GM11168 (cell line): ENCODE measurements at regions not wholly inside any gene's neighbourhood (a gene's known extent, or its start where the extent isn't known, plus 50 kb on each side); places are given as distances from the start of the nearest gene placed in this dataset.

Experiments
- in situ Hi-C: fragments of 300-500 bp; cut with MboI; formaldehyde crosslinking; loops from one replicate; pipeline ENCODE4 v1.12.0; 2022; ENCODE audit warnings: low sequenced_read_pairs; ENCODE audit not compliant: unreplicated experiment

DNA sequence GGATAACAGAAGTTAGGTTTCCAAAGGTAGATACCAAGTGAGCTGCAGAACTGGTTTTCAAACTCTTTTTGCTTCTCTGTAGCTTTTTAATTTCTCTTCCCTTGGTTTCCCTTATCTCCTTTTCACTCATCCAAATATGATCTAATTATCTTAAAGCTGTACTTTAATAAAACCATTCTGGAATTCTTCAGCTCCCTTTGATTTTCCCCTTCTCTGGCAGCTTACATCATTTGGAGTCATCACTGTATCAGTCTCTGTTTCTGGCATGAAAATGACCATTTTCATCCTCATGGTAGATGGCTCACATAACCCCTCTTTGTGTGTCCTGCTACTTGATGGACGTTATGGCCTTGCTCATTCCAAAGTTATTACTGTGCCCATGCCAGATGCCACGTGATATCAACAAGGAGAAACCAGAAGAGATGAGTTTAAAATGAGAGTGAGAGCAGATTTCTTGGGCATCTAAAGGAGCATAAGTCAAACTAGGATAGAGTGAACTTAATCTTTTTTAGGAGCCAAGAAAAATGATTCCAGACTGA is 620.2 kb downstream of the QKI start:
- in situ Hi-C loops, result no loop called here

DNA sequence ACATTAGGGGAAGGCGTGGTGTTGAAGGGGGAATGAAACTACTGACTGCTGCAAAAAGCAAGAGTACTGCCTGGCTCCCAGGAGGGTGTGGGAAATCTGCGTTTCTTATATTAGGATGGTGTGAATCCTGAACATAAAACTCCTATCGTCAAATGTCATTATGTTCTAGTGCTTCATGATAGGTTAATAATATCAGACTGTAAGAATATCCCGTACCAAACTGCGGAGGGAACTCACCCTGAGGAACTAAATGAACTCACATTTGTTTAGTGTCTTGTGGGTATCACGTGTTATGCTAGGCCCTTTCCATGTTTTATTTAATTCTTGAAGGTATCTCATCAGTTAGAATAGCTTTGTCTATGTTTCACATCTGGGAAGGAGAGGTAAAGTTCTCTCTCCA is 610.7 kb downstream of the QKI start:
- in situ Hi-C loops, result no loop called here

DNA sequence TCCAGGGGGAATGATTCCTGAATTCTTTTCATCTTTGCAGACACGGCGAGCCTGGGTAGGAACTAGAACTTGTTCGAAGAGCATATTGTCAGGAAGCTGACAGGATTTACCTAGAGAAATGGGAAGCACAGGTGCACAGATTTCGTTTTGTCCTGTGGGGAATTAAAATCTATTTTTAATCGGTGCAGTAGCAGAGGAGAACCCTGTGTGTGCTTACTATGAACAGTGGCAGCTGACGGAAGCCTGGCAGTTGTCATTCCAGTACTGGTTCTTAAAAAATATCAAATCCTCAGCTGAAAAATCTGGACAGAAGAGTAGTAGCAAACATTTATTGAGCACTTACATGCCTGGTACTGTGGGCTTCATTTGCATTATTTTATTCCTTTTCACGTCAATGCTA is 609.0 kb downstream of the QKI start:
- in situ Hi-C loops, result no loop called here

DNA sequence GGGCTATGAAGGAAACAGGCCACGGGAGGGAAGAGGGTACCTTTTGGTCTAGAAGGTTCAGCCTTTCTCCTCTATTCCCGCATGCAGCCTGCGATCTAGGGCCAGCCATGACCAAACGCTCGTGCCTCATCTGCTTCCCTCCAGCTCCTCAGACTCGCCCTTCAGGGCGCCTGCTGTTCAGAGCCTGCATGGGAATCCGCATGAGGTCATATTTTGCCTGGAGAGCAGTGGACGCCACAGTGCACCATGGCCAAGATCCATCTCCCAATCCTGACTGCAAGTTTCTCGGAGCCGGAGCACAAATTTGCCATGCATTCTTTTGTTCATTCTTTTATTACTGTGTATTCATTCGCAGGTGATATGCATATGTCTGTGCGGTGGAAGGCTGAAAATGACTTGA is 608.1 kb downstream of the QKI start:
- in situ Hi-C loops, result no loop called here

DNA sequence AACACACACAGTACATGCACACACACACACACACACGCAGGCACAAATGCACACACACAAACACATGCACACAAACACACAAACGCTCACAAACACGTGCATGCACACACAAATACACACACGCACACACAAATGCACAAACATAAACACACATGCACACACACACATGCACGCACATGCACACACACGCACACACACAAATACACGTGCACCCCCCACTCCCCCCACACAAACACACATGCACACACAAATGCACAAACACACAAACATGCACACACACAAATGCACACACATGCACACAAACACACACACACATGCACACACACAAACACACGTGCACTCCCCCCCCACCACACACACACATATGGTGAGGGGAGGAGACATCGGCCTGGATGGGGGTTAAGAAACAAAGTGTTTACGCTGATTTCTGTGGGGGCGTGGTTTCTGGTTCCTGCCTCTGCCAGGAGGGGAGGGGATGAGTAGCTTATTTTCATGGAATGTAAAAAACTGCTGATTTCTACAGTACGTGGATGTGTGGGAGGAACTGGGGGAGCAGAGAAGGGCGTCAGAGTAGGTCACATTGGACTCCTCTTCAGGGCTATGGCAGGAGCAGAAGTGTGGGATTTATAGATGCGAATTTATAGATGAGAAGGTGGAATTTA is 607.2 kb downstream of the QKI start:
- in situ Hi-C loops, result no loop called here

DNA sequence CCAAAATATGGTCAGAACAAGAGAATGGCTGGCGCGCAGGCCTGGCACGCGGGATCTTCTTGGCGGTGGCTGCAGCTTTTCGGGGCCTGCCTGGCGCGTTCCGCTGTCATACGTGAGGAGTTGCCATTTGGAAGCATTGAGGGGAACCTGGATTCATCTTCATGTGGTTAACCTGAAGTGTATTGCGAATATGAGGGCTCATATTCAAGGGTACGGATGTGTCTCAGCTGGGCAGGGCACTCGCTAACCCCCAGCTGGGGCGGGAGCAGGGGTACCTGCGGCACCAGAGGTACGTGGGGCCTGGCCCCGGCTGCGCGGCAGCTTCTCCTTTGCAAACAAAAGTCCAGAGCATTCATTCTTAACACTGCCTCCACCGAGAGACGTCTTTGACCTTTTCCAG is 605.6 kb downstream of the QKI start:
- in situ Hi-C loops, result no loop called here

DNA sequence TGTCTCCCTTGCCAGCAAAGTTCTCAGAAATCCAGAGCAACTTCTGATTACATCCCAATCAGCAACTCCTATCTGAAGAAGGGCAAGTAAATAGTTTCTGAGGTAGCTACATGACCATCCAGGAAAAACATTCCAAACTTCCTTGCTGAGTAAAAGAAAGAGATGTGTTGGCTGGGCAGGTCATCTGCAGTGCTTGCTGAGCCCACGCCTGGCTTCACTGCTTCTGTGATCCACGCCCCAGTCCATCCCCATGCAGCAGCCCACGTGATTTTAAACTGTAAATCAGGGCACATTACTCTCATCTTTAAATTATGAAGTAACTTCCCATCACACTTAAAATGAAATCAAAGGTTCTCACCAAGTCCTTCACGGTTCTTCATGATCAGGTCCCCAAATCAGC is 603.6 kb downstream of the QKI start:
- in situ Hi-C loops, result no loop called here

DNA sequence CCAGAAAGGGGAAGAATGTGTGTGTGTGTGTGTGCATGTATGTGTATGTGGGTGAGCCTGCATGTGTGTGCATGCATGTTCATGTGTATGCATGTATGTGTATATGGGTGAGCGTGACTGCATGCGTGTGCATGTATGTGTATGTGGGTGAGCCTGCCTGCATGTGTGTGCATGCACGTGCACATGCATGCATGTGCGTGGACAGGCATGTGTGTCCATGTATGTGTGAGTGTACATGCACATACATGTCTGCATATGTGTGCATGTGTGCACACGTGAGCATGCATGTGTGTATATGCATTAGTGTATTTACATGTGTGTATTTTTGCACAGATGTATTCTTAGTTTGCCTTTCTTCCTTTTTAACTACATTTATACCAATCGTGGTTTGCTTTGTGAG is 601.5 kb downstream of the QKI start:
- in situ Hi-C loops, result no loop called here

DNA sequence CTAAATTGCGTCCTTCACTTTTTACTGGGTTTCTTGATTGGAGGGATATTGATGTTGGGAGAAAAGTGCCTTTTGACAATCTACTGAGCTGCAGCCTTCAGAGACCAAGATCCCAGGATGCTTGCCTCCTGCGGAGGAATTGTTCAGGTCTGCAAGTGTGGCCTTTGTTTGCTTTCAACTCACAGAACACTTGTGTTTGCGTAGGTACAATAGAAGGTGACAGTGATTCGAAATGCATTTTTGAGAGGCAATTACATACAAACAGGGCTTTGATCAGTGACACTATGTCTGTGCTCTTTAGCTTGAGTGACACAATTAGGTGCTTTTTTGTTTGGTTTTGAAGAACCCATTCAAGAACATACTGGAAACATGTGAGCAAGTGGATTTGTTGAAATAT is 600.6 kb downstream of the QKI start:
- in situ Hi-C loops, result no loop called here

DNA sequence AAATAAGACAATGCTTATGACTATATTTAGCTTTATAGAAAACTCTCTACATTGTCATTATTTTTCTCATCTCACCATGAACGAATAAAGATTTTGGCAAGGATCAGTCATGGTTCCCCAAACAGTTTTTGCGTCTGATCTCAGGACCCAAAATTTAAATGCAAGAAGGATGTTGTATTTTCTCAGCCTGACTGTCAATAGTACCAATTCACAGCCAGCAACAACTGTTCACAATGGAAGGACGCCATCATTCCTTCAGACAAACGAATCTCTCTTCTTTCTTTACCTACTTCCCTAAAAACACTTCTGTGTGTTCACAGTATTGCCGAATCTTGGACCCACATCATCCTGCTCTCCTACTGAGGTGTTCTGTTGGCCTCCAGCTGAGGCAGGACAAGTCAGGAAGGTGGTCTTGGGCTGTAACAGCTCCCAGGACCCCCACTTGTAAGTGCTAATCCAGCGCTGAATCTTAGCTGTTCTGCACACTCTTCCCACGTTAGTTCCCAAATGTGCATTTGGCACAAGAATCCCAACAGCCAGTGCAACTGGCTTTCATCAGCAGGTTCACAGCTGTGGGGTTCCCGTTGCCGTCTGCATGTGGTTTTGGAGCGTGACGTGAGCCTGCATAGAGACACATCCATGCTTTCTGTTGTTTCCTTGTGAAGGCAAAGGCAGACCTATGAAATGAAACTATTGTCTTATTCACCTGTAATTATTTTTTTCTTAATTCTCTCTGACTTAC is 600.0 kb downstream of the QKI start:
- in situ Hi-C loops, result no loop called here

DNA sequence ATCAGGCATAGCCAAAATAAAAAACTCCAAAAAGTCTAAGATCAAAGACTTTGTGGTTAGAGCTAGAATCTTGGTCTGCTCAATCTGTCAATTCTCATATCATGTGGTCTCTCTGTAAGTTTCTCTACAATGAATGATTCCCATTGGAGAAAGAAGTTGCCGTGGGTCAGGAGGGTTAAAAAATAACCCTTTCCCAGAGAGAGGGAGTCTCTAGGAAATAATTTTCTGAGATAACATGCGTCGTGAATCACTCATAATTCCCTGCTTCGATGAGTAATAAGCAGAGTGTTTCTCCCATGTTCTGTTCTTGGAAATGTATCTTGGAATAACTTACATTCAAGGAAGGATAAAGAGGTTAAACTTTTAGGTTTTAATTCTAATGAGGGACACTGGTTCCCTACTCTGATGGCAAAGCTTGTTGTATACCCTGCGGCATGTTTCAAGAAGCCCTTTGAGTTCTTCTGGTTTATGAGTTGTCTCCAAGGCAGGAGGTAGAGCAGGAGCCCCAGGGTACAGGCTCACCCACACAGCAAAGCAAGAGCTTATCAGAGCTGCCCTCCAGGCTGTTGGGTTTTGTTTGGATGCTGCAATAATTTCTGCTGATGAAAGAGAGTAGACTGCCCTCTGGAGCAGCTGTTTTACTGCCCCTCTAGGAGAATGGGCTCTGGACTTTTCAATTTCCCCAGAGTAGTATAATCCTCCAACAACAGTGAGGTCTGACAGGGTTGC is 599.1 kb downstream of the QKI start:
- in situ Hi-C loops, result no loop called here

DNA sequence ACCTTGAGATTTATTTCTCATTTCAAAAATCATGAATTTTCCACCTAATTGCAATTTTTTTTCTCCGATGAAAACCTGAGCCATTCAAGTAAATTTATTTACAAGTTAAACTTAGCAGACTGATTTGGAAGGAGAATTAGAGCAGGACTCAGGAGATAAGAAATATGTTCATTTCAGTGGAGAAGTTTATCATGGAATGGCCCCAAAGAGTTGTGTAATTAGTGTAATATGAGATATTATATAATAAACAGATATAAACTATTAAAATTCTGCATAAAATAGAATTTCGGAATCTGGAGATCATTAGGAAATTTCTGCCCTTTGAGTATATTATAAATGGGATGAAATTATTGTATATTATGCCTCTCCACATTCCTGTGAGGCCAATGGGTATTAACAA is 596.8 kb downstream of the QKI start:
- in situ Hi-C loops, result no loop called here

DNA sequence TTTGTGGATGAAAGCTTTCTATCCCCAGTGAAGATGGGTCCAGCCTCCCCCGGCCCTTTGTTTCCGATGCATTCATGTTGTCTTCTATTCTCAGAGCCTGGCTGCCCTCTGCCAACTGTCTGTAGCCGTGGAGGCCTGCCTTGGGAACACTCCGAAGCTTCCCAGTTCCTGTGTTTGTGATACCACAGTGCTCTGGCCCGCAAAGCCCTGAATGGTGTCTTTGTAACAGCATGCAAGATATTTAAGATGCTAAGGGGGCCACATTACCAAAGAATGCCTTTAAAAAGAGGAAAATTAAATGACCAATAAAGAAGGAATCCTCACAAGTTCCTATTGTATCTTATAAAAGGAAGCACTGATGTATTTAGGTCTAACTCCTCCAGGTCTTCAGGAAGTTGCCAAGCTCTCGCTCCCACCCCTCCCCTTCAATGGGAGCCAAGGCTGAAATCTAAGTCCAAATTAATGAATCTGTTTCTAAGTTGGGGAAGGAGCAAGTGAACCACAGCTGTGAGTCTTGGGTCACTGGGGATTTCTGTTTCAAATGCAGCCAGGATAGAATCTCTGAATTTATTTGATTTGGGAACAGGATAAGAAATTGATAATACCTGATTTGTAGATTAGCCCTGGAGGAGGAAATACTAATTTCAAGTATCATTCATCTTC is 596.1 kb downstream of the QKI start:
- in situ Hi-C loops, result no loop called here

DNA sequence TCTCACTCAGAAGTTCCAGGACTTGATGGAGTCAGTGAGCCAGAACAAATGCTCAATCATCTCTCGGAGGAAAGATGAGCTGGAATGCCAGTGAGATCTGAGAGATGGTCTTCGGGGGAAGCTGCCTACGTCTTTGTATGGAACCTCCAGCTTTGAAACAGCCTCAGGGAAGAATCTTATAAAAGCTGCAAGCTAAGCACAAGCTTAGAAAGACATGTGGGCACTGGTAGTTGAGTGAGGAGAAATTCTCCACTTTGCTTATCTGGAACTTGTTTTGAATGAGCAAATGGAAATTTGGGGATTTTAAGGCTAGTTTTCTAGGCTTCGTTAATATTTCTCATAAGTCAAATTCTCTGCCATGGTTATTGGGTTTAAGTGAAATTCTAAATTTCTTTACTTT is 594.4 kb downstream of the QKI start:
- in situ Hi-C loops, result no loop called here

DNA sequence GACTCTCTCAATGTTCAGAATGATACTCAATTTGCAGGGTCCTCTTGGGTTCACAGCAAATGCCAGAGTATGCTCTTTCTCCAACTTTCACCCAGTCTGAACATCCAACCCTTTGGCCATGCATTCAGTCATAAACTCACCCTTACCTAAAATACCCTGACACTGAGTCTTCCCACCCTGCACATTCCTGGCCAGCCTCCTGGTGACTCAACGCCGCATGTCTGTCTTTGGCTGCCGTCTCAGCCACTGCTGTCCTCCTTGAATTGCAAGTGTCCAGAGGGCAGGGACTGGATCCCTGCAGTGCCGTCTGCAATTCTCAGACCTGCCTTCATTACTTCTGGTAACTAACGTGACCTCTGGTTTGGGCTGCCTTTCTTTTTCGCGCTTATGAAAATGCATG is 593.4 kb downstream of the QKI start:
- in situ Hi-C loops, result no loop called here

DNA sequence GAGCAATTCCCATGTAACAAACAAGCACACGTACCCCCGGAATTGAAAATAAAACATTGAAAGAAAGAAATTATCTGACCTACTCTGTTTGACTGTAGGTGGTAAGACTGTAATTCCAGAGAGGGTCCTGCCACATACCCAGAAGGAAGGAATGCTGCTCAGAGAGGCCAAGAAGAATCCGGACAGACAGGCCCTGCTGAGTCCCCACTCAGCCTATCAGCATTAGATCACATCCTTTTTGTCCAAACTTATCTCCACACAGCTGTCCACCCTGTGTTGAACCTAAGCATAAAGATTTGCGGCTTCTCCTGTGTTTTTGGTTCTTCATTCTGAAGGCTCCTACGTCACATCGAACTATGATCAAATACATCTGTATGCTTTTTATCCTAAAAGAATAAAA is 591.9 kb downstream of the QKI start:
- in situ Hi-C loops, result no loop called here

DNA sequence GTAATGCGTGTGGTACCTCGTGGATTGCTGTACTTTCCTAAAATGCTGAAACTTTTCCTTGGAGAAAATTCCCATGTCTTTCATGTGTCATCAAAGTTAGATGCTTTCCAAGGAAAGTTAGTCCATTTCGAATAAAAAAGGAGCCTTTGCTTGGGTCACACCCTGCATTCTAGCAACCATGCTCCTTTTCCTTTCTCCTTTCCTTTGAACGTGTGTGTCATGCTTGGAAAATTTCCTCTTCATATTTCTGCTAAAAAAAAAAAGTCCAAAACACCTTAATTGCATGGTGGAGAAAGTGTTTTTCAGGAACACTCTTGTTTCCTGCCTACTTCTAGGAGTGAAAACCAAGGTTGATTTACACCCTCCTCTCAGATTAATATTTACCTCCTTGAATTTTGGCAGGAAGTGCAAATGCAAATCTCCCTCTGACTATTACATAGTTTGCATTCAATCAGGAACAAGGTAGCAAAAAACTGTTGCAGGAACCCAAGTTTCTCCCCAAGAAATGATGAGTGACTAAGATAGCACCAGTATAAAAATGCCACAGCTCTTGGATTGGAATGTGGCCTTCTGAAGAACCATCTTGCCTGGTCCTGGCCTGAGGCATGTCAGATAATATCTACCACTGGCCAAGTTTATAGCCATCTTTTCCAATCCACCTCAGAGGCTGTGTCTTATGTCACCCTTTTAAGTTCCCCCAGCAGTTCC is 590.6 kb downstream of the QKI start:
- in situ Hi-C loops, result no loop called here

DNA sequence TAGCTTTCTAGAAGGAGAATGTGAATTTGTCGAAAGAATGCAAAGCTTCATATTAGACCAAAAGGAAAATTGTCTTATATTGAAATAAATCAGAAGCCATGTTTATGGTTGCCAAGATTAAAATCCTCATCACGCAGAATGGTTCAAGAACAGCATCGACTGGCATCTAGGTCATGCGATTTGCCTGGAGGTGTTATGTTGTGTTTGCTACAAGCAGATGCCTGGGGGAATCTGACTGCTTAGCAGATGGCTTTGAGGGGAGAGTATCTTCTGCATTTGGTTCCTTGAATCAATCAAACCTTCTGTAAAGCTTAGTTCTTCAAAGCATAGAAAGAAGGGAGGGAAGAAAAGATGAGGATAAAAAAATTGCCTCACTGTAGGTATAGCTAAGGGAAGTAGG is 585.8 kb downstream of the QKI start:
- in situ Hi-C loops, result no loop called here

DNA sequence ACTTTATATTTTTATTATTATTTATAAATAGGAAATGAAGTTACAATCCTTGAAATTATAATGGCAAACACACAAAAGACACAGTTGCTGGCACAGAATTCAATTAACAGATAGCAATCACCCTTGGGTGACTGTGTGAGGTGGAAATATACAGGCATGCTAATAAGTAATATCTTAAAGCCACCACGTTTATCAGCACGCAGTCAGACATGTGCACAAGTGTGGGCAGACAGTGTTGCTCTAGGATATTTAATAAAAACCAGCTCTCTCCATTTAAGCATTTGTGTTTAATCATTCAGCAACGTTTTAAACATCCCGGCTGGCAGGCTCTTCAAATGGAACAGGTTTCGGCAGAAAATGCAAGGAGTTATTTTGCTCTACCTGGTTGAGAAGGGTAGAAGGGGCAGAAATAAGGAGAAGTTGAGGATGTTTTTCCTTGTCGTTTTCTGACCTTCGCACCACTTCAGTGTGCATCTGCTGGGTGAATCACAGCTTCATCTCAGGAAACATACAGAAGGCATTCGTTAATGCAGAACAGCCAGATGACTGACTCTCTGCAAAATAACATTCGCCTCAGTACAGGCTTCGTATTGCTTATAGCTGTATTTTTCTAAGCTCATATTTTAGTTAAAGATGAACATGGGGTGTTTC is 585.1 kb downstream of the QKI start:
- in situ Hi-C loops, result no loop called here

DNA sequence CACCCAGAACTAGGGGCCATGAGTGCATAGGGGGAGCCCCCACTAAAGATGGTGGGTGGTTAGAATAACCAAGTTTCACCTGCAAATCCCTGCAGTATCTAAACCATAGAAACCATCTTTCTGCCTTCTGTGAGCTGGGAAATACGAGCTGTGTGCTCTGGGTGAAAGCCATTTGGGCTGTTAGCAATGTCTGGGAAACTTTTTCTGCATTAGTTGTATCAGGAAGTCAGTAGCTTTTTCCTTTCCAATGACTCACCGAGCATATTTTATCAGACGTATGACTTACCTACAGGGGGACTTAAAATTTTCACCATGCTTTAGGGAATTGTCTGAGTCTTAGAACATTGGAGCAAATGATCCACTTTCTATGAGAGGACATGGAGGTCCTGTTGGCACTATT is 584.0 kb downstream of the QKI start:
- in situ Hi-C loops, result no loop called here
